ENCODE measurements at regions not wholly inside any gene's neighbourhood (a gene's known extent, or its start where the extent isn't known, plus 50 kb on each side); places are given as distances from the start of the nearest gene placed in this dataset.

GRCh38 chr17:72365857-72366414, 245.1 kb downstream of the SOX9 start:
- no peaks in the 10 kb centered on the region for H3K9me3 Mint-ChIP-seq
- no peak overlapping the region for H3K4me3 Mint-ChIP-seq
- H3K27ac Mint-ChIP-seq, result no peak overlapping the region
- H3K27me3 Mint-ChIP-seq, result peaks cover 10% of the 10 kb centered on the region
- no peak for DNase-seq
- ATAC-seq, result no peak
- no peaks in the 10 kb centered on the region for H3K4me1 Mint-ChIP-seq

GRCh38 chr17:72366626-72367025, 245.8 kb downstream of the SOX9 start:
- no peak for DNase-seq
- H3K4me1 Mint-ChIP-seq, result no peaks in the 10 kb centered on the region
- H3K9me3 Mint-ChIP-seq, result no peaks in the 10 kb centered on the region
- ATAC-seq, result no peak
- H3K27me3 Mint-ChIP-seq, result peaks cover 10% of the 10 kb centered on the region
- H3K4me3 Mint-ChIP-seq, result no peak overlapping the region
- H3K27ac Mint-ChIP-seq, result no peak overlapping the region

GRCh38 chr17:72368191-72368590, 247.4 kb downstream of the SOX9 start:
- Mint-ChIP-seq H3K4me3 (no peak overlapping the region), H3K27me3 (peaks cover 13% of the 10 kb centered on the region), H3K27ac (no peak overlapping the region), H3K9me3 (no peaks in the 10 kb centered on the region), H3K4me1 (no peaks in the 10 kb centered on the region)
- ATAC-seq, result no peak
- DNase-seq, result no peak

- no peak overlapping the region for H3K4me3 Mint-ChIP-seq
- DNase-seq (no peak), ATAC-seq (no peak)
- H3K27ac Mint-ChIP-seq, result no peak overlapping the region
- H3K9me3 Mint-ChIP-seq, result no peaks in the 10 kb centered on the region
- peaks cover 14% of the 10 kb centered on the region for H3K27me3 Mint-ChIP-seq
- H3K4me1 Mint-ChIP-seq, result no peaks in the 10 kb centered on the region
Measured at GRCh38 chr17:72369366-72369765, 248.5 kb downstream of the SOX9 start.

- Mint-ChIP-seq H3K9me3 (no peaks in the 10 kb centered on the region), H3K4me3 (no peak overlapping the region), H3K4me1 (no peaks in the 10 kb centered on the region), H3K27ac (no peak overlapping the region), H3K27me3 (peaks cover 14% of the 10 kb centered on the region)
- DNase-seq (no peak), ATAC-seq (no peak)
Measured at GRCh38 chr17:72370819-72371218, 250.0 kb downstream of the SOX9 start.

GRCh38 chr17:72372185-72372584, 251.4 kb downstream of the SOX9 start:
- no peak overlapping the region for H3K4me3 Mint-ChIP-seq
- H3K4me1 Mint-ChIP-seq, result no peaks in the 10 kb centered on the region
- H3K9me3 Mint-ChIP-seq, result no peaks in the 10 kb centered on the region
- peaks cover 14% of the 10 kb centered on the region for H3K27me3 Mint-ChIP-seq
- ATAC-seq, result no peak
- H3K27ac Mint-ChIP-seq, result no peak overlapping the region
- no peak for DNase-seq

- H3K27me3 Mint-ChIP-seq, result peaks cover 22% of the 10 kb centered on the region
- H3K27ac Mint-ChIP-seq, result no peak overlapping the region
- H3K4me1 Mint-ChIP-seq, result no peaks in the 10 kb centered on the region
- no peak for ATAC-seq
- H3K9me3 Mint-ChIP-seq, result no peaks in the 10 kb centered on the region
- no peak overlapping the region for H3K4me3 Mint-ChIP-seq
- DNase-seq, result no peak
Measured at GRCh38 chr17:72373910-72374741, 253.3 kb downstream of the SOX9 start.

- Mint-ChIP-seq H3K4me1 (no peaks in the 10 kb centered on the region), H3K4me3 (no peak overlapping the region), H3K9me3 (no peaks in the 10 kb centered on the region), H3K27me3 (peaks cover 22% of the 10 kb centered on the region), H3K27ac (peak overlapping the region in 1 of 2 donors; percentile 45)
- DNase-seq (no peak), ATAC-seq (no peak)
Measured at GRCh38 chr17:72376526-72377345, 255.9 kb downstream of the SOX9 start.

GRCh38 chr17:72378414-72379390, 257.9 kb downstream of the SOX9 start:
- Mint-ChIP-seq H3K27ac (peak overlapping the region in 1 of 2 donors; percentile 69), H3K9me3 (no peaks in the 10 kb centered on the region), H3K4me3 (no peak overlapping the region), H3K4me1 (no peaks in the 10 kb centered on the region), H3K27me3 (peaks cover 23% of the 10 kb centered on the region)
- DNase-seq (no peak), ATAC-seq (no peak)

- peaks cover 18% of the 10 kb centered on the region for H3K27me3 Mint-ChIP-seq
- no peaks in the 10 kb centered on the region for H3K9me3 Mint-ChIP-seq
- DNase-seq, result no peak
- no peak overlapping the region for H3K4me3 Mint-ChIP-seq
- no peak overlapping the region for H3K27ac Mint-ChIP-seq
- ATAC-seq, result no peak
- no peaks in the 10 kb centered on the region for H3K4me1 Mint-ChIP-seq
Measured at GRCh38 chr17:72379516-72379915, 258.7 kb downstream of the SOX9 start.

- Mint-ChIP-seq H3K4me3 (no peak overlapping the region), H3K4me1 (no peaks in the 10 kb centered on the region), H3K9me3 (no peaks in the 10 kb centered on the region), H3K27ac (no peak overlapping the region), H3K27me3 (peaks cover 18% of the 10 kb centered on the region)
- ATAC-seq (no peak), DNase-seq (no peak)
Measured at GRCh38 chr17:72380120-72380519, 259.3 kb downstream of the SOX9 start.

- no peaks in the 10 kb centered on the region for H3K4me1 Mint-ChIP-seq
- no peak for ATAC-seq
- H3K4me3 Mint-ChIP-seq, result no peak overlapping the region
- no peaks in the 10 kb centered on the region for H3K9me3 Mint-ChIP-seq
- no peak overlapping the region for H3K27ac Mint-ChIP-seq
- no peak for DNase-seq
- H3K27me3 Mint-ChIP-seq, result peaks cover 18% of the 10 kb centered on the region
Measured at GRCh38 chr17:72380737-72381136, 259.9 kb downstream of the SOX9 start.

- Mint-ChIP-seq H3K27ac (no peak overlapping the region), H3K27me3 (peaks cover 18% of the 10 kb centered on the region), H3K4me3 (no peak overlapping the region), H3K4me1 (no peaks in the 10 kb centered on the region), H3K9me3 (no peaks in the 10 kb centered on the region)
- DNase-seq (no peak), ATAC-seq (no peak)
Measured at GRCh38 chr17:72381597-72382397, 261.0 kb downstream of the SOX9 start.

- ATAC-seq (no peak), DNase-seq (no peak)
- H3K9me3 Mint-ChIP-seq, result no peaks in the 10 kb centered on the region
- H3K4me1 Mint-ChIP-seq, result no peaks in the 10 kb centered on the region
- no peak overlapping the region for H3K27ac Mint-ChIP-seq
- no peak overlapping the region for H3K4me3 Mint-ChIP-seq
- peaks cover 14% of the 10 kb centered on the region for H3K27me3 Mint-ChIP-seq
Measured at GRCh38 chr17:72382971-72383722, 262.3 kb downstream of the SOX9 start.
